Ureter (tissue), 1 donor: ENCODE measurements at regions not wholly inside any gene's neighbourhood (a gene's known extent, or its start where the extent isn't known, plus 50 kb on each side); places are given as distances from the start of the nearest gene placed in this dataset.
A peak's percentile ranks its signal among the peaks of the same experiment; 100 is the strongest.
"Not testable (repeated sequence)": the region's sequence is repeated elsewhere in the genome, so short reads cannot be mapped to it uniquely, and the experiment has no call there.

ENCODE experiments used
- DNase-seq: peaks from one replicate; pipeline ENCODE4 v3.0.0-alpha.2; 2020; ENCODE audit warnings: low spot score
- donor health status: DM: yes; HTN: yes; CAD: no.

DNA sequence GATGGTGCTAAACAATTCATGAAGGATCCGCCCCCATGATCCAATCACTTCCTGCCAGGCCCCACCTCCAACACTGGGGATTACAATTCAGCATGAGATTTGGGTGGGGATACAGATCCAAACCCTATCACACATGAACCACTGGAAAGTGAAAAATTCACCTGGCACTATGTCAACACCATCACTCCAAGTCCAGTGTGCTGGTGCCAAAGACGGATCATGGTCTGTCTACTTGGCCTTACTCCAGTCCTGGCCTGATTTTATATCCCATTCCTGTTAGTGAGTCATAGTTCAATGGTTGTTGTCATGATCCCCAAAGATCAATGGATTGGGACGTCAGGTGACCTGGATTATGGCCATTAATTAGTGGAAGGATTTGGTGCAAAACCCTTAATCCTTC, 147.4 kb upstream of the RPS23 start:
- no peak for DNase-seq

DNA sequence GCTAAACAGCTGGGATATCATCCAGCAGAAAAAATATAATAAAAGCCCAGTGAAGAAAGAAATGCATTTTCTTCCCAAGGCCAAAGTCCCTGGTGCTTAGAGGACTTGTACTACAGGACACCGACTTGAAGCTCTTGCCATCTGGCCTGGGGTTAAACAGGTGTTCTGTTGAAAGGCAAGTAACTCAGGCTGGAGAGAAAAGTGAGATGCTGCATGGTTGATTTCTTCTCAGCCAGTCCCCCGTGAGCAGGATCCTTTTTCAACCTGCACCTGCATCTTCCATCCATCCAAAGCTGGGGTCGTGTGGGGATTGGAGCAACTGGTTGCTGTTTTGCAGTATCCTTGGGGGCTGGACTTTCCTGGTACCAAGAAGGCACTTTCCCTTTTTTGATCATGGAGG, 146.1 kb upstream of the RPS23 start:
- DNase-seq, result no peak

DNA sequence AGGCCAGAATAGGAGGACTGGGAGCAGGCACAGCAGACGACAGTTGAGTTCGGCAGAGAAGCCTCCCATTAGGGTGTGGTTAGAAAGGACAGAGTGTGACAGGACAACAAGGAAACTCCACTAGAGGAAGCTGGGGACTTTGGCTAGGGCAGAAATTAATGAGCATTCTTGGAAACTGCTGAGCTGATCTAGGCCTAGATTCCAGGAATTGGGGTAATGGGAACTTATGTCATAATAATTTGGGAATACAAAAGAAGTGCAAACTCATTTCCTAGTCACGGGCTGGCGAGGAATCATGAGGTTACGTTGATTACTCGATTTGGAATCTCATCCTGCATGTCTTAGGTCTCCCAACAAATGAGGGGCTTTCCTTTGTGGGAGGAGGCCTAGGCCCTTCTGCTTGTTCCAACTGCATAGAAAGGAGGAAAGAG, 144.6 kb upstream of the RPS23 start:
- DNase-seq, result peak; percentile 51

DNA sequence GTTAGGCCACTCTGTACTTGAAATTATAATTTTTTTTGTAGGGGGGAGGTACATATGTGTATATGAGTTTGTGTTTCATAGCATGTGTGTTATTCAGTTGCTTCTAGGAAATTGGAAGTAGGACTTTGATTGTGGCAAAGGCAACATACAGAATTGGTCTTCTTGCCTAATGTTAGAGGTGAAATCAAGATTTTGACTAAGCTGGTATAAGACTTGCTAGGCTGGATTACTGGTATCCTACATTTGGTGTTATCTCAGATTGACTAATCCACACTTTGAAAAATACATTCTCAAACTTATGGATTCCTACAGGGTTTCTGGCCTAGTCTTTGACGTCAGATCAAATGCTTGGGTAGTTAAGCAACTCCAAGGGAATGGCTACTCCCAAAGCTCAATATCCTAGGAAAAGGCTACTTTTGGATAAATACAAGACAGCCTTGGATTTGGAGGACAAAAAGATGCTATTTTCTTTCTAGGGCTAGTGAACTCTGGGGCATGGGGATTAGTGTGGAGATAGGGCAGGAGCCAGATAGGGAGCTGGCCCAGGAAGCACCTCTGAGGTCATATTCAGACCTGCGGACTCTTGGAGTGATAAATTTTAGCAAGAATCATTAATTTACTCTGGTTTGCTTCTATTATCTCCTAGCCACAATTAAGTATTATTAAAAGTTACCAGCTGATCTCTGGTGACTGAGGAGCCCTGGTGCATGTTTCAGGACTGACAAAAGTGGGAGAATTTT, 144.0 kb upstream of the RPS23 start:
- DNase-seq, result no peak

DNA sequence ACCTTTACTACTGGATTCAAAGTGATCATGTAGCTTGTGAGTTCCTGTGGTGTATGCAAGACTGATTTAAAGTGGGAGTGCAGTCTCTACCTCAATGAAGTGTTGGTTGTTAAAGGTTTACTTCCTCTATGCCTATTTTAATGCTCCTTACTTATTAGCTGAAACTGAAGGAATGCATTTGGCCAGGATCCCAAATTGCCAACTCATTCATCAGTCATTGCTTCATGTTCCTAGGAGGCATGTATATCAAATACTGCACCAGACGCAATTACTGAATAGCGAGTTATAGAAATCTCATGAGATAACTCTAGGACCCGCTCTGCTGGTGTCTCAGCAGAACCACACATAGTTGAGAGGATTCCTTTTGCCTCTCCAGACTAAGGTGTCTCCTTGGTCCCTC, 143.0 kb upstream of the RPS23 start:
- DNase-seq, result no peak

DNA sequence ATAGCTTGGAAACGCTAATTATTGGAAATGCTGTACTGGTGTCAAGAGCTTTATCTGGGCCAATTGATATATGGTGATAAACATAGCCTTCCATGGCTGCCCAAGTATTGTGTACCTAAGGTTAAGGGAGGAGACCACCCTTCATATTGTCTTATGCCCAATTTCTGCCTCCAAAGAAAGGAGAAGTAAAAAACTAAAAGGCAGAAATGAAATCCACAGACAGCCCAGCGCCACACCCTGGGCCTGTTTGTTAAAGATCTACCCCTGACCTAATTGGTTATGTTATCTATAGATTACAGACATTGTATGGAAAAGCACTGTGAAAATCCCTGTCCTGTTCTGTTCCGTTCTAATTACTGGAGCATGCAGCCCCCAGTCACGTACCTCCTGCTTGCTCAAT, 142.4 kb upstream of the RPS23 start:
- DNase-seq, result not testable (repeated sequence)

DNA sequence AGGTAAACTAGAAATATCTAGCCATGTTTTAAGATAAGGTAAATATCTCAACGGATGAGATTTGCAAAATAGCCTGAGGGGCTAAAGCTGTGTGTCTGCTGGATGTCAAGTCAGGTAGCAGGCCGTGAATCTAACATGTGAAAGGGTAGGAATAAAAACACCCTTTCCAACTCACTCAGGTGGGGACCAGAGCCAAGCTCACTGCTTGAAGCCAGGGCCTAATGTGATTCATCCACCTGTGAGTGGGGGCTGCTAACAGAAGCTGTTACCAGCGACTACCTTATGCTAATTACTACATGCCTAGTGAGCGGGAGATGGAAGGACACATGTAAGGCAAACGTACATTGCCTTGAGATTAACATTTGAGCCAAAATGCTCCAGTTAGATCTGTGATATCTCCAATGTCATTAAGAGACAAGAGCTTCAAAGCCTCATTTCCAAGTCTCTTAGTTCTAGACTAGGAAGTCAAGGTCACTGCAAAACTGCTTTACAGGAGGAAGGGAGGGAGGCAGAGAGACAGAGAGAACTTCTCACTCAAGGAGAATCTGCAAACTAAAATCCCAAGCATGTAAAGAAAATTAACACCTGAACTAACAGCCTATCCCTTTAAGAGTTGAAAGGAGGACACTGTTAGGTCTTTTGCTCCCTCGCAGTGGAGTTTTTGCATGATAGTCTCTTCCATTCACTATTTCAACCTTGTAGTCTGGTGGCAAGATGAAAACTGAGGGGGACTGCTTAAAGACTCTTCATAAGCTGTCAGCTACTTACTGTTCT, 141.6 kb upstream of the RPS23 start:
- no peak for DNase-seq

DNA sequence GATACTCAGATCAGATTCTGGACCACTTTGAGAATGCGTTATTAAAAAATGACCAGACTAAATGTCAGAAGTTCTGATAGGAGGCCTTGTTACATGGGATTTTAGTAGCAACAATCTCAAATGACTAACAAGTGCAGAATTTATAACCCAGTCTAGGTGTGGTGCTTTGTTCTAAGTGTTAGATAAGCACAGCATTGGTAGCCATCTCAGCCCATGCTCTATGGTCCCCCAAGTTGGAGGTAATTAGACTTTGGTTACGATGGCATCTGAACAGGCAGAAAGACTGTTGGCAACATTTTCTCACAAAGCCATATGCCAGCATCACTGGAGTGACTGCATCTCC, 140.4 kb upstream of the RPS23 start:
- no peak for DNase-seq

DNA sequence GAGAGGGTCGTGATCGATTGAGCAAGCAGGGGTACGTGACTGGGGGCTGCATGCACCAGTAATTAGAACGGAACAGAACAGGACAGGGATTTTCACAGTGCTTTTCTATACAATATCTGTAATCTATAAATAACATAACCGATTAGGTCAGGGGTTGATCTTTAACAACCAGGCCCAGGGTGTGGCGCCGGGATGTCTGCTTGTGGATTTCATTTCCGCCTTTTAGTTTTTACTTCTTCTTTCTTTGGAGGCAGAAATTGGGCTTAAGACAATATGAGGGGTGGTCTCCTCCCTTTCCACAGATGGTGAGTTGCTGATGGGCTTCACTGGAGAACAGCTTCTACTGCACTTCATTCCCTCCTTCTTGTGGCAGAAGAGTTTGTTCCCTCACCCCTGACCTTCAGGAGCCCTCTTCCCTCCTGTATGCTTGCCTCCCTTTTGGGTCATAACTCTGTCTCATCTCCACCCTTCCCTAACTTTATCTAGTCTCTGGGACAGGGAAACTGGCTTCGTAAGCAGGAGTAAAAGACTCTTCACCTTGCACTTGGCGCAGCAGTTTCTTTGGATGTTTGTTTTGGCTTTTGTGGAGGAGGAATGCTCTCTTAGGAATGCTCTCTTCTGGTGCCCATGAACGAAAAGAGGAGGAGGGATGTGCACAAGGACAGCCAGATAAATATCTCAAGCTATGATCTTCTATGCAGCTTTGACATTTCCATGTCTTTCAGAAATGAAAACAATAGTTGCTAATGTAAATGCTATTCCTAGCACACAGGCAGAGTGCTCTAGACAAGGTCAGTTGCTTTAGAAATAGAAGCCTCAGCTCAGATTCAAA, 139.8 kb upstream of the RPS23 start:
- DNase-seq, result no peak

DNA sequence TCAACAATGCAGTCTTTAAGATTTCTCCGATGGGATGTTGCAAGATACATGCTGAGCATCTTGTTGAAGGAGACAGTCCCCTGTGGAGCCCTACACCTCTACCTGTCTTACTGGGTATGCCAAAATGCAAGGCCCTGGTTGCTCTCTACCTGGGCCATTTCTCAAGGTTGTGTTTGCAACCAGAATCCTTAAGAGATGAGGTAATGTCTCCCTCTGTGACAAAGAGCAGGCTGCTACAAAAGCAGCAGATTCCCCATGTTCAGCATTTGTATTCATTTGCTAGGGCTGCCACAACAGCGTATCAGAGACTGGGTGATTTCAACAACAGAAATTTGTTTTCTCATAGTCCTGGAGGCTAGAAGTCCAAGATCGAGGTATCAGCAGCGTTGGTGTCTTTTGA, 138.4 kb upstream of the RPS23 start:
- no peak for DNase-seq

DNA sequence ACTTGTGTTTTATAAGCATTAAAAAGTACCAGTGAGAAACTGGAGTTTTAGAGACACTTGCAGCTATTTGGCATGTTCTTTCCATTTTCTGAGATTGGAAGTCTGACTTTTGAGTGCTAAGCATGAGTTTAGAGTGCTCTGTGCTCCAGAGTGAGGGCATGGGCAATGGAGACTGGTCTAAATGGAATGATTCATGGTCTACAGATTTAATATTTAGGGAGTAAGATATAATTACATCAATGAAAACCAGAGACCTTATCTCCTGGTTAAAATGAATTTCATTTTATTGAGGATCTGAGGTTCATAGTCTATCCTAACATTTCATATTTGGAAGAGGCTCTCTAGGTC, 135.9 kb upstream of the RPS23 start:
- DNase-seq, result no peak

DNA sequence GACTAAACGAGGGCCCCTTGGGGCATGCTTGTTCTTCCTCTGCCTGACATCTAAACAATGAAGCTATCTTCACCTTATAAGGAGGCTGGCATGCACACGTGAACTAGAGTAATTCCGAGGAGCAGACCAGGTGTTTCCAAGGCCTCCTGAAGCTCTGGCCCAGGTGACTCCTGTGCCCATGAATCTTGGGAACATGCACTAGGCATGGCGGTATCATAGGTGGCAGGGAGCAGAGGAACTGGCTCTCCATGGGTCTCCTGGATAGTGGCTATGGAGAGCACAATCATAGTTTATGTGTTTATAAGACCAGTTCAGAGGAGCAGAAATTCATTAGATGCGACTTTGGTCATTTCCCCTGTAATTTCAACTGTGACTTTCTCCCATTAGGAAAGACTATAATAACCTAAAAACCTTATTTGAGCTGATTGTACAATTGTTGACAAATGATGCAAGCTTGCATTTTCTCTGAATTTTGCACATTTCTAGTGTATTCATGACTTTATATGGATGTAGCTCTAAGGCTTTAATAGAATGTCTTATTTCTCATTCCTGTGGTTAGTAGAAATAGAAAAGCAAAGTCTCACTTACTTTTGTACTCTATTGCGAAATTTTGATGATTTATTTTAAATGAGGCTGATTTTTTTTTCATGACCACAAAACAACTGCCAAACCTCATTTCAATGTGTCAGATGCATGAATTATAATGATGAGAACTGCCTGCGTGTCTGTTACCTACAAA, 135.3 kb upstream of the RPS23 start:
- DNase-seq, result no peak

DNA sequence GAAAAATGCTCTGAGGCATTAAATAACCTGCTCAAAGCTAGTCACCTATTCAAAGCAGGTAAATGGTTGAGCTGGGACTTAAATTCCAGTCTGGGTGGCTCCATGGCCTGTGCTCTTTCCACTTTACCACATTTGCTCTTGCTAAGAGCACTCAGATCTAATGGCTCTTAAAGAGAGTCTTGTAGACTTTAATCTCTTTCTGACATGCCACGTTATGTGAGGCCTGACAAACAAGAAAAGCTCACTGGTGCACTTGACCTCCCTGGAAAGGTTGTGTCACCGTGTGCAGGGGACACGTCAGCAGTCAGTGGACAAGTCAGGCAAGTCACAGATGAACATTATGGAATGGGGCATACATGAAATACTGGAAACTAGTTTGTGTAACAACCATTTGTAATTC, 129.9 kb upstream of the RPS23 start:
- no peak for DNase-seq

DNA sequence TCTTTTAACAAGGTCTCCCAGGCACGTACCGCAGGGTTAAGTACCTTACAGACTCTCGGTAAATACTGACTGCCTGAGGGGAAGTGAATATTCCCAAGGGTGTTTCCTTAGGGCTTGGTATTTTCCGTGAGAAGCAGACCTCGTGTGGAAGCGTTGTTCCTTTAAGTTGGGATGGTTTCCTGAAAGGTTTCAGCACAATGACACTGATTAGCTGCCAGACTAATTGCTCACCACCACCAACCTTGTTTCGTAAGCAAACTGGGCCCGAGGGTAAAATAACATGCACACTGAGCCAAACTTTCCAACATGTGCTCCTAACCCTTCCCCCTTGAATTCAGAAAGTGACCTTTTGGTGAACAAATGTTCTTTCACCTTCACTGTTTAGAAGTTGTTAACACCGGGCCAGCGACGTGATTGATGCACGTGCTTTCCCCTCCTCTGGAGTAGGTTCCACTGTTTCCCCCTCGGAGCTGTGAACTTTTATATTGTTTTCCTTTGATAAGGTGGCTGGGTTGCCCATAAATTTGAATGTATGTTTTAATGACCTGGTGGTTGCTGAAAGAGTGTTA, 128.1 kb upstream of the RPS23 start:
- DNase-seq, result no peak

DNA sequence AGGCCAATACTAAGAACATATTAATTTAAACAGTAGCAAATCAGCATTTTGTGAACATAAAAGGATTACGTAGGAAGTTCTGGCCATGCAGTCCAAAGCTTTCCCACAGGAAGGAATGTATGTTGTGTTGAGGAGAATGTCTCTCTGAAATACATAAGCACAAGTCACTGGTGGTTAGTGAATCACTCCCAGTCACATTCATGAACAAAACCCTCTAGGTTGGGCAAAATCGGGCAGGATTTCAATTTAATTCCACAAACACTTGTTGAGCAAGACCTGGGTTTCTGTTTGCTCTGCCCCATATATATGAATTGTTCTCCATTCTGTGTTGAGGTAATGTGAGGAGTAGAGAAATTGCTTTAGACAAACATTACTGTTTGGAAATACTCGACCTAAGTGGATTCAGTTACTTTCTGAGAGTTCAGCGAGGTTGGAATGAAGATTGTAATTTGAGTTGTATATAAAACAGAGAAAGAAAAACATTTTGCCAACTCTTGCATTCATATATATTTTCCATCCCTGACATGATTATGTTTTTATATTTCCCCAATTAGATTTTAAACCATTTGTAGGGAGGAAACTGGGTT, 127.6 kb upstream of the RPS23 start:
- no peak for DNase-seq

DNA sequence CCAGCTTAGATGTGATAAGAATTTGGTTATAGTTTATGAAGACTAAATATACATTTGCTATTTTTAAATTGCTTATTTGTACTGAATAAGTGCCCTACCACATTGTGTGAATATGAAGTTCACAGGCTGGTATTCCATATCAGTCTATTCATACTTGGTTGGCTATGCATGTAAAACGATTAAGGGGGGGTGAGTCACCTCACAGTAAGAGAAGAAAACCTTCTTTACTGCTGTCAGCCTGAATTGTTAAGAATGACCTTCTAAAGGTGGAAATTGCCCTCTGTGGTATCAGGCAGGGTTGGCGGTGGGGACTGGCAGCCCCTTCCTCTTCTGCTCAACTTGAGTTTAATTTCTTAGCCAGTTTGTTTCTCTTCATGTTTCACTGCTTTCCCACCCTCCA, 127.0 kb upstream of the RPS23 start:
- DNase-seq, result no peak

DNA sequence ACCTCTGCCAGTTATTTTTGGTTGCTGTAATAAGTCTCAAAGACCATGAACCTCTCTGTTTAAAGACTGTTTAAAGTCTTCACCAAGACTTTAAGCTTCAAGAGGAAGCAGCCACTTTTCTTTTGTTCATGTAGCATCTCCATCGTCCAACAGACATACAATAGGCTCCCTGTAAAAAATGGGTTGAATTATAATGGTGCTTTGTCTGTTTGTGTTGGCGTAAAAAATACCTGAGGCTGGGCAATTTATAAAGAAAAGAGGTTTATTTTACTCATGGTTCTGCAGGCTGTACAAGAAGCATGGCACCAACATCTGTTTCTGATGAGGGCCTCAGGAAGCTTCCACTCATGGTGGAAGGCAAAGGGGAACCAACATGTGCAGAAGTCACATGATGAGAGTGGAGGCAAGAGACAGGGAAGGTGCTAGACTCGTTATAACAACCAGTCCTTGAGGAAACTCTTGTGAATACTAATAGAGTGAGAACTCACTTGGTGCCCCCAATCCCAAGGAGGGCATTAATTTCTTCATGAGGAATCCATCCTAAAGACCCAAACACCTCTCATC, 126.3 kb upstream of the RPS23 start:
- no peak for DNase-seq

DNA sequence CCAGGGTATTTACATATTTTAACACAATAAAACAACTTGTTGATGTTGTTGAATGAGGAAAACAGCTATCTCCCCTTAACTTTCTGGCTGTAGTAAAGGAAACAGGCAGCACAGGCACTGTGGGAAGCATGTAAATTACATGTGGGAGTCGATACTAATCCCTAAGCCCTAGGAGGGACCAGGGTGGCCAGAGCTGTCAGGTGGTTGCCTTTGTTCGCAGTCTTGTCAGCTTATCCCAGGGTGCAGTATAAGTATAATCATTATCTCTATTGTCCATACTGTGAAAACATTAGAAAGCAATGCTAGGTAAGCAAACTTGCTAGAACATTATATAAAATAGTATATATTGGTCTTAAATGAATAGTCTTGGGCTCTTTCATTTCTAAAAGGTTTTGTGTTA, 125.6 kb upstream of the RPS23 start:
- DNase-seq, result no peak

DNA sequence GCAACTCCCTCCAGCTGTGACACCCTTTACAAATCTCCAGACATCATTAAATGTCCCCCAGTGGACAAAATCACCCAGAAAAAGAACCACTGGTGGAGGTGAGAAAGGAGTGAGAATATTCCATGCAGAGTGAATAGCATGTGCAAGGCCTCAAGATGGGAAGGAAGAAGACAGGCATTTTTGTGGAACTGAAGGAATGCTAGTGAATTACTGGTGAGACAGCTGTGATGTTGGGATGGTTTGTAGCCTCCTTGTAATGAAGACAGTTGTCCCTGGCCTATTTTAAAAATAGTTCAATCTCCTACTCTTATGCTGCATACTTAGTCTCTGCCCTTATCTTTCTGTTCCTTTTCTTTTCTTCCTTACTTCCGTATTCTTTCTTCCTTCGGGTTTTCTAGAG, 124.9 kb upstream of the RPS23 start:
- no peak for DNase-seq

DNA sequence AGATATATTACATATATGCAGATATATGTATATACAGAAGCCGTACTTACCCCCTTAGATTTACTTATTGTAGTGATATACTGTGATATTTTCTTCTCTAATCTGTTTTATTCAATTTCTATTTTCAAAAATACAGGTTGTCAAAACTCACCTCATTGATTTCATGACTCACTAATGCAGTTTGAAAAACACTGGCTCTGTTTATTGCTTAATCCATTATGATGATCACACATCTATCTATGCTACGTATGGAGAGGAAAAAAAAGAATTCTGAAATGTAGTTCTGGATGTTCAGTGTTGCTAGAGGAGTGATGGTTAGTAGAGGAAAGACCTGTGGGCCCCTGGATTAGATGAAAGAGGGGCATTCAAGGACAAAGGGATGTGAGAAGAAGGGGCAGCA, 121.0 kb upstream of the RPS23 start:
- DNase-seq, result no peak

DNA sequence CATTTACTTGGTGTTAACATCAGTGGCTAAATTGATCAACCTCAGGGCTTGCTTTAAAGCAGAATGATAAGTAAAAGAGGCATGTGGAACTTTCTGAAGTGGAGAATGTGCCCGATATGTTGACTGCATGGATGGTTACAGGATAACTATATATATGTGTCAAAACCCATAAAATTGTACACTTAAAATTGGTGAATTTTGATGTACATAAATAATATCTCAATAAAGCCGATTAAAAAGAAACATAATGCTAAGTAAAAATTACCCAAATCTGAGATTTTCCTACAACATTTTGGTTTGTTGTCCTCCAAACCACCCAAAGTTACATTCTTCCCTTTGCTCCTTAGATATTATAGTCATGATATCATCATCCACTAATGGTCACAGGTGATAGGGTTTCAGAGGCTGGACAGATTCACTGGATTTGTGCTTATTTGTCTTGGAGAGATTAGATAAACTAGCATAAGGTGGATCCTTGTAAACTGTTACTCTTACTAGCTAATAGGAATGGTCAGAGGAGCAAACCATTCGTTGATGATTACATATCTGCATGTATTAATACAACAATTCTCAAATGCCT, 119.7 kb upstream of the RPS23 start:
- no peak for DNase-seq
